GM23338 (cell line): ENCODE measurements at regions not wholly inside any gene's neighbourhood (a gene's known extent, or its start where the extent isn't known, plus 50 kb on each side); places are given as distances from the start of the nearest gene placed in this dataset.

Experiments
- ATAC-seq: fragments of 200-7000 bp; cut with Tn5 transposase; 3 replicates; pipeline ENCODE4 v1.9.1; 2020
- DNase-seq: peaks from one replicate; pipeline ENCODE4 v3.0.0-alpha.2; 2015; ENCODE audit warnings: low spot score
- H2AFZ ChIP-seq: fragments of 200-600 bp; sonication (generic); 2 replicates; pipeline ENCODE4 v1.8.0; 2016; ENCODE audit warnings: antibody characterized with exemption, mild to moderate bottlenecking, moderate library complexity
- H3F3A ChIP-seq: fragments of 200-600 bp; sonication (generic); replicated peaks from 2 replicates; pipeline ENCODE4 v1.8.0; 2017; ENCODE audit warnings: antibody characterized with exemption, mixed run types, low read depth
- H3K27ac ChIP-seq: fragments of 200-600 bp; sonication (generic); 2 replicates; pipeline ENCODE4 v1.6.1; 2016; ENCODE audit warnings: low read depth
- H3K27me3 ChIP-seq: fragments of 200-600 bp; sonication (generic); 2 replicates; pipeline ENCODE4 v1.8.0; 2016; ENCODE audit warnings: mild to moderate bottlenecking, mixed run types, moderate library complexity; ENCODE audit not compliant: insufficient read depth
- H3K36me3 ChIP-seq: fragments of 200-600 bp; sonication (generic); 2 replicates; pipeline ENCODE4 v1.8.0; 2016; ENCODE audit warnings: mild to moderate bottlenecking; ENCODE audit not compliant: insufficient read depth
- H3K4me1 ChIP-seq: fragments of 200-600 bp; sonication (generic); 2 replicates; pipeline ENCODE4 v1.8.0; 2016; ENCODE audit warnings: mild to moderate bottlenecking, moderate library complexity; ENCODE audit not compliant: insufficient read depth
- H3K4me2 ChIP-seq: fragments of 200-600 bp; sonication (generic); 2 replicates; pipeline ENCODE4 v1.7.1; 2017; ENCODE audit warnings: mixed run types
- H3K4me3 ChIP-seq: fragments of 200-600 bp; sonication (generic); 2 replicates; pipeline ENCODE4 v1.6.1; 2016; ENCODE audit warnings: mixed run types
- H3K79me2 ChIP-seq: fragments of 200-600 bp; sonication (generic); replicated peaks from 2 replicates; pipeline ENCODE4 v1.8.0; 2017; ENCODE audit warnings: mild to moderate bottlenecking; ENCODE audit not compliant: insufficient read depth
- H3K9me2 ChIP-seq: fragments of 200-600 bp; sonication (generic); 2 replicates; pipeline ENCODE4 v1.8.0; 2017; ENCODE audit not compliant: insufficient read depth
- H4K20me1 ChIP-seq: fragments of 200-600 bp; sonication (generic); replicated peaks from 2 replicates; pipeline ENCODE4 v1.8.0; 2017; ENCODE audit warnings: mild to moderate bottlenecking; ENCODE audit not compliant: insufficient read depth
- H3K27ac Mint-ChIP-seq: 2 replicates; pipeline ENCODE4 v1.8.0; 2020; ENCODE audit warnings: inconsistent platforms, mild to moderate bottlenecking, moderate library complexity, mixed read lengths
- H3K27me3 Mint-ChIP-seq: 3 replicates; pipeline ENCODE4 v1.8.0; 2022; ENCODE audit warnings: low read depth, mild to moderate bottlenecking, moderate library complexity, mixed read lengths, inconsistent platforms; ENCODE audit not compliant: insufficient read depth, poor library complexity
- H3K36me3 Mint-ChIP-seq: 3 replicates; pipeline ENCODE4 v1.8.0; 2021; ENCODE audit warnings: low read depth, mild to moderate bottlenecking, inconsistent platforms, moderate library complexity, mixed read lengths
- H3K4me1 Mint-ChIP-seq: 3 replicates; pipeline ENCODE4 v1.8.0; 2020; ENCODE audit warnings: mild to moderate bottlenecking, inconsistent platforms, mixed read lengths
- H3K4me3 Mint-ChIP-seq: 3 replicates; pipeline ENCODE4 v1.8.0; 2021; ENCODE audit warnings: moderate library complexity, mild to moderate bottlenecking, inconsistent platforms, mixed read lengths
- H3K9me3 Mint-ChIP-seq: 3 replicates; pipeline ENCODE4 v1.8.0; 2020; ENCODE audit warnings: moderate library complexity, mild to moderate bottlenecking, inconsistent platforms, mixed read lengths
- CREB1 ChIP-seq: fragments of 250-450 bp; sonication (Bioruptor Pico); IDR thresholded peaks from 2 replicates; pipeline ENCODE4 v1.5.0; 2020; ENCODE audit warnings: low read depth, mild to moderate bottlenecking, moderate library complexity
- EZH2 ChIP-seq: fragments of 200-600 bp; sonication (generic); IDR thresholded peaks from one replicate; pipeline ENCODE4 v1.8.0; 2017; ENCODE audit warnings: antibody characterized with exemption, mild to moderate bottlenecking, low read depth; ENCODE audit not compliant: unreplicated experiment
- EZH2phosphoT487 ChIP-seq: fragments of 200-600 bp; sonication (generic); IDR thresholded peaks from one replicate; pipeline ENCODE4 v1.8.1; 2018; ENCODE audit warnings: antibody characterized with exemption; ENCODE audit not compliant: unreplicated experiment
- JUNB ChIP-seq: IDR thresholded peaks from one replicate; pipeline ENCODE4 v1.6.1; 2016; ENCODE audit warnings: antibody characterized with exemption; ENCODE audit not compliant: unreplicated experiment
- NANOG ChIP-seq: IDR thresholded peaks from 2 replicates; pipeline ENCODE4 v1.6.1; 2016; ENCODE audit warnings: antibody characterized with exemption, borderline replicate concordance
- POLR2AphosphoS5 ChIP-seq: IDR thresholded peaks from 2 replicates; pipeline ENCODE4 v1.6.1; 2016; ENCODE audit warnings: antibody characterized with exemption, low read depth
- STAT1 ChIP-seq: IDR thresholded peaks from one replicate; pipeline ENCODE4 v1.6.1; 2016; ENCODE audit warnings: antibody characterized with exemption; ENCODE audit not compliant: unreplicated experiment
- ZNF114 ChIP-seq: fragments of 250-450 bp; sonication (Bioruptor Pico); IDR thresholded peaks from 2 replicates; pipeline ENCODE4 v1.5.0; 2020; ENCODE audit warnings: mild to moderate bottlenecking, moderate library complexity
- ZNF331 ChIP-seq: fragments of 250-450 bp; sonication (Bioruptor Pico); IDR thresholded peaks from 2 replicates; pipeline ENCODE4 v1.5.0; 2020; ENCODE audit warnings: low read depth, mild to moderate bottlenecking, moderate library complexity
- TF ChIP-seq, protein P1 (sequence below): IDR thresholded peaks from 2 replicates; pipeline ENCODE4 v1.6.1; 2016; ENCODE audit warnings: antibody characterized with exemption
- TF ChIP-seq, protein P2 (sequence below), 2 experiments: fragments of 200-600 bp in 1 of 2; sonication (generic) in 1 of 2; conservative IDR thresholded peaks; 2 replicates each; pipeline versions ENCODE4 v1.5.1 to v1.6.1; 2016 to 2017; ENCODE audit warnings: antibody characterized with exemption in 2 of 2, low read depth in 2 of 2, mild to moderate bottlenecking in 2 of 2, moderate library complexity in 1 of 2
- TF ChIP-seq, protein P3 (sequence below): fragments of 250-450 bp; sonication (Bioruptor Pico); IDR thresholded peaks from 2 replicates; pipeline ENCODE4 v1.5.0; 2020; ENCODE audit warnings: mild to moderate bottlenecking, moderate library complexity
- TF ChIP-seq, protein P4 (sequence below): IDR thresholded peaks from one replicate; pipeline ENCODE4 v1.6.1; 2018; ENCODE audit warnings: antibody characterized with exemption; ENCODE audit not compliant: unreplicated experiment

DNA sequence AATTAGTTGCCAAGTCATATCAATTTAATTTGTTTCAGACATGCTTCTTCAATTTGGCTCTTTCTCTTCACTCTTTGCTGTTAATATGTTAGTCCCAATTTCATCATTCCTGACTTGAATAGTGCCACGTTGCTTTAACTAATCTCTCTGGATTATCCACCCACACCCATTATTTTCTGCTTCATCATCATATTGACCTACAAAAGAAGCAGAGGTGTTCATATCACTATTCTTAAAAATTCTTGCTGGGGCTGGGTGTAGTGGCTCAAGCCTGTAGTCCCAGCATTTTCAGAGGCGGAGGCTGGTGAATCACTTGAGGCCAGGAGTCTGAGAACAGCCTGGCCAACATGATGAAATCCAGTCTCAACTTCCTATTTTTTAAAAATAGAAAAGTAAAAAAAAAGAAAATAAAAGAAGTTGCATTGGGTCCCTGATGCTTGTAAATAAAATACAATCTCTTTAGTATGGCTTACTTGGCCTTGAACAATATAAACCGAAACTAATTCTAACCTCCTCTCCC, 65.7 kb upstream of the KCNIP4 start:
- Mint-ChIP-seq H3K4me1 (no peaks in the 10 kb centered on the region), H3K36me3 (no peaks in the 10 kb centered on the region), H3K9me3 (no peaks in the 10 kb centered on the region), H3K4me3 (no peak overlapping the region), H3K27me3 (no peaks in the 10 kb centered on the region), H3K27ac (no peak overlapping the region)
- Histone ChIP-seq H2AFZ (no peak overlapping the region), H3F3A (no peaks in the 10 kb centered on the region), H3K4me1 (no peaks in the 10 kb centered on the region), H3K4me3 (no peak overlapping the region), H3K27ac (no peak overlapping the region), H3K79me2 (no peaks in the 10 kb centered on the region), H3K4me2 (no peak overlapping the region), H3K9me2 (no peaks in the 10 kb centered on the region), H4K20me1 (no peaks in the 10 kb centered on the region), H3K27me3 (no peaks in the 10 kb centered on the region), H3K36me3 (no peaks in the 10 kb centered on the region)
- ATAC-seq (no peak), DNase-seq (no peak)
- no peak for TF ChIP-seq JUNB
- TF ChIP-seq, protein P1, sequence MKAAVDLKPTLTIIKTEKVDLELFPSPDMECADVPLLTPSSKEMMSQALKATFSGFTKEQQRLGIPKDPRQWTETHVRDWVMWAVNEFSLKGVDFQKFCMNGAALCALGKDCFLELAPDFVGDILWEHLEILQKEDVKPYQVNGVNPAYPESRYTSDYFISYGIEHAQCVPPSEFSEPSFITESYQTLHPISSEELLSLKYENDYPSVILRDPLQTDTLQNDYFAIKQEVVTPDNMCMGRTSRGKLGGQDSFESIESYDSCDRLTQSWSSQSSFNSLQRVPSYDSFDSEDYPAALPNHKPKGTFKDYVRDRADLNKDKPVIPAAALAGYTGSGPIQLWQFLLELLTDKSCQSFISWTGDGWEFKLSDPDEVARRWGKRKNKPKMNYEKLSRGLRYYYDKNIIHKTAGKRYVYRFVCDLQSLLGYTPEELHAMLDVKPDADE: no peak
- no peak for TF ChIP-seq POLR2AphosphoS5
- no peak for TF ChIP-seq EZH2phosphoT487
- TF ChIP-seq STAT1: no peak
- TF ChIP-seq, protein P2, sequence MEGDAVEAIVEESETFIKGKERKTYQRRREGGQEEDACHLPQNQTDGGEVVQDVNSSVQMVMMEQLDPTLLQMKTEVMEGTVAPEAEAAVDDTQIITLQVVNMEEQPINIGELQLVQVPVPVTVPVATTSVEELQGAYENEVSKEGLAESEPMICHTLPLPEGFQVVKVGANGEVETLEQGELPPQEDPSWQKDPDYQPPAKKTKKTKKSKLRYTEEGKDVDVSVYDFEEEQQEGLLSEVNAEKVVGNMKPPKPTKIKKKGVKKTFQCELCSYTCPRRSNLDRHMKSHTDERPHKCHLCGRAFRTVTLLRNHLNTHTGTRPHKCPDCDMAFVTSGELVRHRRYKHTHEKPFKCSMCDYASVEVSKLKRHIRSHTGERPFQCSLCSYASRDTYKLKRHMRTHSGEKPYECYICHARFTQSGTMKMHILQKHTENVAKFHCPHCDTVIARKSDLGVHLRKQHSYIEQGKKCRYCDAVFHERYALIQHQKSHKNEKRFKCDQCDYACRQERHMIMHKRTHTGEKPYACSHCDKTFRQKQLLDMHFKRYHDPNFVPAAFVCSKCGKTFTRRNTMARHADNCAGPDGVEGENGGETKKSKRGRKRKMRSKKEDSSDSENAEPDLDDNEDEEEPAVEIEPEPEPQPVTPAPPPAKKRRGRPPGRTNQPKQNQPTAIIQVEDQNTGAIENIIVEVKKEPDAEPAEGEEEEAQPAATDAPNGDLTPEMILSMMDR (conservative IDR thresholded peaks at IDR 0.05; ENCODE audit: low read depth in 2 of 2): no peak
- no peak for TF ChIP-seq ZNF331
- no peak for TF ChIP-seq EZH2
- no peak for TF ChIP-seq CREB1 (CRISPR knock-in tag)
- TF ChIP-seq, protein P3, sequence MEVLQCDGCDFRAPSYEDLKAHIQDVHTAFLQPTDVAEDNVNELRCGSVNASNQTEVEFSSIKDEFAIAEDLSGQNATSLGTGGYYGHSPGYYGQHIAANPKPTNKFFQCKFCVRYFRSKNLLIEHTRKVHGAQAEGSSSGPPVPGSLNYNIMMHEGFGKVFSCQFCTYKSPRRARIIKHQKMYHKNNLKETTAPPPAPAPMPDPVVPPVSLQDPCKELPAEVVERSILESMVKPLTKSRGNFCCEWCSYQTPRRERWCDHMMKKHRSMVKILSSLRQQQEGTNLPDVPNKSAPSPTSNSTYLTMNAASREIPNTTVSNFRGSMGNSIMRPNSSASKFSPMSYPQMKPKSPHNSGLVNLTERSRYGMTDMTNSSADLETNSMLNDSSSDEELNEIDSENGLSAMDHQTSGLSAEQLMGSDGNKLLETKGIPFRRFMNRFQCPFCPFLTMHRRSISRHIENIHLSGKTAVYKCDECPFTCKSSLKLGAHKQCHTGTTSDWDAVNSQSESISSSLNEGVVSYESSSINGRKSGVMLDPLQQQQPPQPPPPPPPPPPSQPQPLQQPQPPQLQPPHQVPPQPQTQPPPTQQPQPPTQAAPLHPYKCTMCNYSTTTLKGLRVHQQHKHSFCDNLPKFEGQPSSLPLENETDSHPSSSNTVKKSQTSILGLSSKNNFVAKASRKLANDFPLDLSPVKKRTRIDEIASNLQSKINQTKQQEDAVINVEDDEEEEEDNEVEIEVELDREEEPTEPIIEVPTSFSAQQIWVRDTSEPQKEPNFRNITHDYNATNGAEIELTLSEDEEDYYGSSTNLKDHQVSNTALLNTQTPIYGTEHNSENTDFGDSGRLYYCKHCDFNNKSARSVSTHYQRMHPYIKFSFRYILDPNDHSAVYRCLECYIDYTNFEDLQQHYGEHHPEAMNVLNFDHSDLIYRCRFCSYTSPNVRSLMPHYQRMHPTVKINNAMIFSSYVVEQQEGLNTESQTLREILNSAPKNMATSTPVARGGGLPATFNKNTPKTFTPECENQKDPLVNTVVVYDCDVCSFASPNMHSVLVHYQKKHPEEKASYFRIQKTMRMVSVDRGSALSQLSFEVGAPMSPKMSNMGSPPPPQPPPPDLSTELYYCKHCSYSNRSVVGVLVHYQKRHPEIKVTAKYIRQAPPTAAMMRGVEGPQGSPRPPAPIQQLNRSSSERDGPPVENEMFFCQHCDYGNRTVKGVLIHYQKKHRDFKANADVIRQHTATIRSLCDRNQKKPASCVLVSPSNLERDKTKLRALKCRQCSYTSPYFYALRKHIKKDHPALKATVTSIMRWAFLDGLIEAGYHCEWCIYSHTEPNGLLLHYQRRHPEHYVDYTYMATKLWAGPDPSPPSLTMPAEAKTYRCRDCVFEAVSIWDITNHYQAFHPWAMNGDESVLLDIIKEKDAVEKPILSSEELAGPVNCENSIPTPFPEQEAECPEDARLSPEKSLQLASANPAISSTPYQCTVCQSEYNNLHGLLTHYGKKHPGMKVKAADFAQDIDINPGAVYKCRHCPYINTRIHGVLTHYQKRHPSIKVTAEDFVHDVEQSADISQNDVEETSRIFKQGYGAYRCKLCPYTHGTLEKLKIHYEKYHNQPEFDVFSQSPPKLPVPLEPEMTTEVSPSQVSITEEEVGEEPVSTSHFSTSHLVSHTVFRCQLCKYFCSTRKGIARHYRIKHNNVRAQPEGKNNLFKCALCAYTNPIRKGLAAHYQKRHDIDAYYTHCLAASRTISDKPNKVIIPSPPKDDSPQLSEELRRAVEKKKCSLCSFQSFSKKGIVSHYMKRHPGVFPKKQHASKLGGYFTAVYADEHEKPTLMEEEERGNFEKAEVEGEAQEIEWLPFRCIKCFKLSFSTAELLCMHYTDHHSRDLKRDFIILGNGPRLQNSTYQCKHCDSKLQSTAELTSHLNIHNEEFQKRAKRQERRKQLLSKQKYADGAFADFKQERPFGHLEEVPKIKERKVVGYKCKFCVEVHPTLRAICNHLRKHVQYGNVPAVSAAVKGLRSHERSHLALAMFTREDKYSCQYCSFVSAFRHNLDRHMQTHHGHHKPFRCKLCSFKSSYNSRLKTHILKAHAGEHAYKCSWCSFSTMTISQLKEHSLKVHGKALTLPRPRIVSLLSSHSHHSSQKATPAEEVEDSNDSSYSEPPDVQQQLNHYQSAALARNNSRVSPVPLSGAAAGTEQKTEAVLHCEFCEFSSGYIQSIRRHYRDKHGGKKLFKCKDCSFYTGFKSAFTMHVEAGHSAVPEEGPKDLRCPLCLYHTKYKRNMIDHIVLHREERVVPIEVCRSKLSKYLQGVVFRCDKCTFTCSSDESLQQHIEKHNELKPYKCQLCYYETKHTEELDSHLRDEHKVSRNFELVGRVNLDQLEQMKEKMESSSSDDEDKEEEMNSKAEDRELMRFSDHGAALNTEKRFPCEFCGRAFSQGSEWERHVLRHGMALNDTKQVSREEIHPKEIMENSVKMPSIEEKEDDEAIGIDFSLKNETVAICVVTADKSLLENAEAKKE (CRISPR knock-in tag): no peak
- TF ChIP-seq, protein P4, sequence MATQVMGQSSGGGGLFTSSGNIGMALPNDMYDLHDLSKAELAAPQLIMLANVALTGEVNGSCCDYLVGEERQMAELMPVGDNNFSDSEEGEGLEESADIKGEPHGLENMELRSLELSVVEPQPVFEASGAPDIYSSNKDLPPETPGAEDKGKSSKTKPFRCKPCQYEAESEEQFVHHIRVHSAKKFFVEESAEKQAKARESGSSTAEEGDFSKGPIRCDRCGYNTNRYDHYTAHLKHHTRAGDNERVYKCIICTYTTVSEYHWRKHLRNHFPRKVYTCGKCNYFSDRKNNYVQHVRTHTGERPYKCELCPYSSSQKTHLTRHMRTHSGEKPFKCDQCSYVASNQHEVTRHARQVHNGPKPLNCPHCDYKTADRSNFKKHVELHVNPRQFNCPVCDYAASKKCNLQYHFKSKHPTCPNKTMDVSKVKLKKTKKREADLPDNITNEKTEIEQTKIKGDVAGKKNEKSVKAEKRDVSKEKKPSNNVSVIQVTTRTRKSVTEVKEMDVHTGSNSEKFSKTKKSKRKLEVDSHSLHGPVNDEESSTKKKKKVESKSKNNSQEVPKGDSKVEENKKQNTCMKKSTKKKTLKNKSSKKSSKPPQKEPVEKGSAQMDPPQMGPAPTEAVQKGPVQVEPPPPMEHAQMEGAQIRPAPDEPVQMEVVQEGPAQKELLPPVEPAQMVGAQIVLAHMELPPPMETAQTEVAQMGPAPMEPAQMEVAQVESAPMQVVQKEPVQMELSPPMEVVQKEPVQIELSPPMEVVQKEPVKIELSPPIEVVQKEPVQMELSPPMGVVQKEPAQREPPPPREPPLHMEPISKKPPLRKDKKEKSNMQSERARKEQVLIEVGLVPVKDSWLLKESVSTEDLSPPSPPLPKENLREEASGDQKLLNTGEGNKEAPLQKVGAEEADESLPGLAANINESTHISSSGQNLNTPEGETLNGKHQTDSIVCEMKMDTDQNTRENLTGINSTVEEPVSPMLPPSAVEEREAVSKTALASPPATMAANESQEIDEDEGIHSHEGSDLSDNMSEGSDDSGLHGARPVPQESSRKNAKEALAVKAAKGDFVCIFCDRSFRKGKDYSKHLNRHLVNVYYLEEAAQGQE: no peak
- no peak for TF ChIP-seq ZNF114
- TF ChIP-seq NANOG: no peak
